NB4 (cell line): ENCODE measurements at regions not wholly inside any gene's neighbourhood (a gene's known extent, or its start where the extent isn't known, plus 50 kb on each side); places are given as distances from the start of the nearest gene placed in this dataset.

Experiments used
- MAX ChIP-seq: IDR thresholded peaks from 2 replicates; pipeline ENCODE4 v1.6.1; 2011; ENCODE audit warnings: low read depth, low read length
- TF ChIP-seq, protein P1 (sequence below): IDR thresholded peaks from one replicate; pipeline ENCODE4 v1.5.1; 2012; ENCODE audit warnings: low read depth, low read length

DNA sequence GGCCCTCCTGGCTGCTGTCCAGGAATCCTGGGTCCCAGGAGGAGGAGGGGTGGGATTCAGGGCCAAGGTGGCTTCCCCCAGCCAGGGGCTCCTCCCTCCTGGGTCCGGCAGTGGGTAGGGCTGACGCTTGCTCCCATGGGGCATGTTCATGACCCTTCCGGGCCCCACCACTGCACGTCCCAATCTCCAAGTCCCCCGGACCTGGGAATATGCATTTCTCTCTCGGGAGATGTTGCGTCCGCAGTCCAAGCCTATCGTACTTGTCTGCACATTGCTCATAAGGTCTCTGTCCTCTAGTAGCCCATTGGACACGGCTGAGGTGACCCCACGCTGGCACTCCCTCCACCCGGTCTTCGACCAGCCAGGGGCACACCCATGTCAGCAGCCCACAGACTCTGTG is 192.3 kb downstream of the TEX29 start:
- no peak for TF ChIP-seq MAX
- TF ChIP-seq, protein P1, sequence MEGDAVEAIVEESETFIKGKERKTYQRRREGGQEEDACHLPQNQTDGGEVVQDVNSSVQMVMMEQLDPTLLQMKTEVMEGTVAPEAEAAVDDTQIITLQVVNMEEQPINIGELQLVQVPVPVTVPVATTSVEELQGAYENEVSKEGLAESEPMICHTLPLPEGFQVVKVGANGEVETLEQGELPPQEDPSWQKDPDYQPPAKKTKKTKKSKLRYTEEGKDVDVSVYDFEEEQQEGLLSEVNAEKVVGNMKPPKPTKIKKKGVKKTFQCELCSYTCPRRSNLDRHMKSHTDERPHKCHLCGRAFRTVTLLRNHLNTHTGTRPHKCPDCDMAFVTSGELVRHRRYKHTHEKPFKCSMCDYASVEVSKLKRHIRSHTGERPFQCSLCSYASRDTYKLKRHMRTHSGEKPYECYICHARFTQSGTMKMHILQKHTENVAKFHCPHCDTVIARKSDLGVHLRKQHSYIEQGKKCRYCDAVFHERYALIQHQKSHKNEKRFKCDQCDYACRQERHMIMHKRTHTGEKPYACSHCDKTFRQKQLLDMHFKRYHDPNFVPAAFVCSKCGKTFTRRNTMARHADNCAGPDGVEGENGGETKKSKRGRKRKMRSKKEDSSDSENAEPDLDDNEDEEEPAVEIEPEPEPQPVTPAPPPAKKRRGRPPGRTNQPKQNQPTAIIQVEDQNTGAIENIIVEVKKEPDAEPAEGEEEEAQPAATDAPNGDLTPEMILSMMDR = no peak
